Trophoblast cell (in vitro differentiated cells and primary cell): ENCODE measurements at regions not wholly inside any gene's neighbourhood (a gene's known extent, or its start where the extent isn't known, plus 50 kb on each side); places are given as distances from the start of the nearest gene placed in this dataset.
A peak's percentile ranks its signal among the peaks of the same experiment; 100 is the strongest.
"Not testable (repeated sequence)": the region's sequence is repeated elsewhere in the genome, so short reads cannot be mapped to it uniquely, and the experiment has no call there.

ENCODE experiments used
- DNase-seq, 2 donors: peaks; one replicate each; pipeline ENCODE4 v3.0.0-alpha.2; 2016
- H2AFZ ChIP-seq: 2 replicates; pipeline ENCODE4 v1.6.1; 2013; ENCODE audit warnings: low read length, moderate library complexity, mild to moderate bottlenecking; ENCODE audit not compliant: insufficient read depth, poor library complexity
- H2AK5ac ChIP-seq: 2 replicates; pipeline ENCODE4 v1.6.1; 2013; ENCODE audit warnings: mild to moderate bottlenecking, low read length
- H2BK120ac ChIP-seq: 2 replicates; pipeline ENCODE4 v1.6.1; 2013; ENCODE audit warnings: low read length, mild to moderate bottlenecking, moderate library complexity; ENCODE audit not compliant: insufficient read depth, poor library complexity
- H2BK12ac ChIP-seq: 2 replicates; pipeline ENCODE4 v1.6.1; 2013; ENCODE audit warnings: mild to moderate bottlenecking, low read length, moderate library complexity
- H2BK5ac ChIP-seq: 2 replicates; pipeline ENCODE4 v1.6.1; 2013; ENCODE audit warnings: low read length, low read depth, moderate library complexity, mild to moderate bottlenecking; ENCODE audit not compliant: poor library complexity
- H3K14ac ChIP-seq: 2 replicates; pipeline ENCODE4 v1.6.1; 2013; ENCODE audit warnings: mild to moderate bottlenecking, low read length
- H3K18ac ChIP-seq: 2 replicates; pipeline ENCODE4 v1.6.1; 2013; ENCODE audit warnings: mild to moderate bottlenecking, low read length
- H3K23ac ChIP-seq: 2 replicates; pipeline ENCODE4 v1.6.1; 2013; ENCODE audit warnings: low read length
- H3K27ac ChIP-seq: 2 replicates; pipeline ENCODE4 v1.5.1; 2013; ENCODE audit warnings: low read depth, mild to moderate bottlenecking, inconsistent platforms, low read length, moderate library complexity
- H3K27me3 ChIP-seq: 2 replicates; pipeline ENCODE4 v1.6.1; 2013; ENCODE audit warnings: inconsistent platforms, mild to moderate bottlenecking, low read length, moderate library complexity; ENCODE audit not compliant: insufficient read depth
- H3K36me3 ChIP-seq, 2 experiments: 1 replicate in 1 of 2; 2 replicates in 1 of 2; pipeline ENCODE4 v1.6.1; 2013; ENCODE audit warnings: low read length in 2 of 2, mild to moderate bottlenecking in 2 of 2, moderate library complexity in 1 of 2; ENCODE audit not compliant: insufficient read depth in 2 of 2, control insufficient read depth in 1 of 2
- H3K4ac ChIP-seq: 2 replicates; pipeline ENCODE4 v1.6.1; 2013; ENCODE audit warnings: low read depth, mild to moderate bottlenecking, low read length, moderate library complexity
- H3K4me1 ChIP-seq, 2 experiments: 1 replicate in 1 of 2; 2 replicates in 1 of 2; pipeline ENCODE4 v1.6.1; 2013; ENCODE audit warnings: low read length in 2 of 2, mild to moderate bottlenecking in 2 of 2, moderate library complexity in 1 of 2; ENCODE audit not compliant: insufficient read depth in 2 of 2, control insufficient read depth in 1 of 2
- H3K4me2 ChIP-seq: 2 replicates; pipeline ENCODE4 v1.6.1; 2013; ENCODE audit warnings: inconsistent platforms, mild to moderate bottlenecking, low read length, moderate library complexity
- H3K4me3 ChIP-seq: 2 replicates; pipeline ENCODE4 v1.5.1; 2013; ENCODE audit warnings: mild to moderate bottlenecking, low read depth, low read length, inconsistent platforms
- H3K79me1 ChIP-seq: one replicate; pipeline ENCODE4 v1.6.1; 2013; ENCODE audit warnings: low read length
- H3K79me2 ChIP-seq: 2 replicates; pipeline ENCODE4 v1.6.1; 2013; ENCODE audit warnings: low read length, mild to moderate bottlenecking; ENCODE audit not compliant: control insufficient read depth, insufficient read depth, poor library complexity
- H3K9ac ChIP-seq: 2 replicates; pipeline ENCODE4 v1.6.1; 2013; ENCODE audit warnings: mild to moderate bottlenecking, low read length
- H3K9me3 ChIP-seq: 2 replicates; pipeline ENCODE4 v1.6.1; 2013; ENCODE audit warnings: low read depth, mild to moderate bottlenecking, control low read depth, inconsistent platforms, low read length; ENCODE audit not compliant: insufficient read depth
- H4K12ac ChIP-seq: 2 replicates; pipeline ENCODE4 v1.6.1; 2013; ENCODE audit warnings: low read depth, mild to moderate bottlenecking, low read length, moderate library complexity
- H4K8ac ChIP-seq: 2 replicates; pipeline ENCODE4 v1.6.1; 2013; ENCODE audit warnings: low read depth, mild to moderate bottlenecking, low read length, moderate library complexity
- H4K91ac ChIP-seq: one replicate; pipeline ENCODE4 v1.6.1; 2013; ENCODE audit warnings: low read depth, mild to moderate bottlenecking, low read length, moderate library complexity
- WGBS: extraction: QIAGEN DNeasy Blood & Tissue Kit; methylation state at CpG from one replicate; pipeline ENCODE4 v1.1.7; 2013; ENCODE audit warnings: missing lambda C conversion rate; ENCODE audit not compliant: insufficient read length, insufficient coverage; ENCODE audit errors: extremely low coverage; 5-methylcytosine and 5-hydroxymethylcytosine counted together

DNA sequence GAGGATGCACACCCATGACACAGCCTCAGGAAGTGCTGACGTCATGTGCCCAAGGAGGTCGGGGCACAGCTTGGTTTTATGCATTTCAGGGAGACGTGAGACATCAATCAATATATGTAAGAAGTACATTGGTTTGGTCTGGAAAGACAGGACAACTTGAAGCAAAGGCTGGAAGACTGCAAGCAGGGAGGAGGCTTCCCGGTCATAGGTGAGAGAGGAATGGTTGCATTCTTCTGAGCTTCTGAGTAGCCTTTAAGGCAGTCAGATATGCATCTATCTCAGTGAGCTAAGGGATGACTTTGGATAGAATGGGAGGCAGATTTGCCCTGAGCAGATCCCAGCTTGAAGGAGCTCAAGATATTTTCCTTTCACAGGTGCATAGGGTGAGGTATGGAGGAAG is 349.5 kb downstream of the TYW1 start:
- WGBS: no CpG with 5 or more reads among the region's 4 CpGs
- Histone ChIP-seq H4K8ac (no peak overlapping the region), H3K9me3 (no peaks in the 10 kb centered on the region), H3K18ac (no peak overlapping the region), H3K4me2 (no peak overlapping the region), H4K12ac (no peak overlapping the region), H2BK5ac (no peak overlapping the region), H4K91ac (peak overlapping the region; percentile 21), H3K4me3 (no peak overlapping the region), H3K36me3 (peaks cover 2% of the 10 kb centered on the region in 2 experiments), H3K27ac (peak overlapping the region; percentile 33), H2AFZ (no peak overlapping the region), H2AK5ac (no peak overlapping the region), H3K79me1 (peaks cover 5% of the 10 kb centered on the region), H2BK120ac (no peak overlapping the region), H3K9ac (no peak overlapping the region), H3K79me2 (no peaks in the 10 kb centered on the region), H3K27me3 (no peaks in the 10 kb centered on the region), H3K4ac (no peak overlapping the region), H2BK12ac (no peak overlapping the region), H3K23ac (no peak overlapping the region), H3K4me1 (peaks cover 2% of the 10 kb centered on the region in 2 experiments), H3K14ac (no peak overlapping the region)
- peak in 1 of 2 donors; percentile 66 for DNase-seq

DNA sequence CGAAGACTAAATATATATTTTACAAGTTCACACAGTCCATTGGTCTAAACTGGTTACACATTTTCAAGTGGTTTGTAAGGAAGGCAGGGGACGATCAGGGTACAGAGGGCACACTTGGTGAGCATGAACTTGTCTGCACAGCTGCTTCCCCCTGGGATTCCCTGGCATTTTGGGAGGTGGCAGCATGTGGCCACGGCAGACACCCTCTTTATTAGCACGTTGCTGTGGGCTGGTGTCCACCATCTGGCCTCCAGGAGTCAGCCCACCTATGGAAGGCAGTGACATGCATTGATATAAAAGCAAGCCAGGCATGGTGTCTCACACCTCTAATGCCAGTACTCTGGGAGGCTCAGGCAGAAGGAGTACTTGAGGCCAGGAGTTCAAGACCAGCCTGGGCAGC is 350.2 kb downstream of the TYW1 start:
- DNase-seq: no peak
- Histone ChIP-seq H4K91ac (peak overlapping the region; percentile 26), H3K4me2 (no peak overlapping the region), H3K4me1 (peaks cover 2% of the 10 kb centered on the region in 2 experiments), H2AFZ (no peak overlapping the region), H3K79me2 (no peaks in the 10 kb centered on the region), H3K9me3 (no peaks in the 10 kb centered on the region), H2BK120ac (peak overlapping the region; percentile 21), H3K27ac (no peak overlapping the region), H4K8ac (no peak overlapping the region), H4K12ac (no peak overlapping the region), H2BK5ac (no peak overlapping the region), H3K4me3 (no peak overlapping the region), H3K36me3 (peaks cover 0 to 2% of the 10 kb centered on the region in 2 experiments), H3K4ac (no peak overlapping the region), H3K18ac (no peak overlapping the region), H3K23ac (no peak overlapping the region), H2AK5ac (no peak overlapping the region), H3K14ac (peak overlapping the region; percentile 6), H3K9ac (no peak overlapping the region), H2BK12ac (no peak overlapping the region), H3K27me3 (no peaks in the 10 kb centered on the region), H3K79me1 (peaks cover 5% of the 10 kb centered on the region)
- WGBS: no CpG with 5 or more reads among the region's 4 CpGs

DNA sequence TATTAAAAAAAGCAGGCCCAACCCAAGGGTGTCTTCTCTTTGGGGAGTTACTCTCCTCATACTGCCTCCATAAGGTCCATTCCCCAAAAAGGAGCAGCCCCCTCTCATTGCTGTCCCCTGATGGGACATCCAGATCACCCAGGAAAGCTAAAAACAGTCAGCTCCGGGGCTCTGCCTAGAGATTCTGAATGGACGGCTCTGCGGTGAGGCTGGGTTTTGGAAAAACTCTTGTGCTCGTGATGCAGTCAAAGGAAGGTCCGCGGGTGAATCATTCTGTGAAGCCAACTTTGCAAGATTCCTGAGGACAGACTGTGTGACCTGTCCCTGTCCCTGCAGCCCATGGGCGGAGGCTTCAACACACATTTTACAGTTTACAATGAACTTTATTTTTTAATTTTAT is 351.5 kb downstream of the TYW1 start:
- no peak overlapping the region for H2AK5ac ChIP-seq
- H2AFZ ChIP-seq: no peak overlapping the region
- H3K79me1 ChIP-seq: peaks cover 5% of the 10 kb centered on the region
- H3K79me2 ChIP-seq: no peaks in the 10 kb centered on the region
- H3K4me3 ChIP-seq: no peak overlapping the region
- no peaks in the 10 kb centered on the region for H3K9me3 ChIP-seq
- no peak overlapping the region for H3K23ac ChIP-seq
- no peak overlapping the region for H3K4ac ChIP-seq
- H3K4me2 ChIP-seq: no peak overlapping the region
- H2BK120ac ChIP-seq: no peak overlapping the region
- no peaks in the 10 kb centered on the region for H3K27me3 ChIP-seq
- peaks cover 2% of the 10 kb centered on the region in 2 experiments for H3K4me1 ChIP-seq
- peaks cover 0 to 2% of the 10 kb centered on the region in 2 experiments for H3K36me3 ChIP-seq
- H3K9ac ChIP-seq: no peak overlapping the region
- H3K27ac ChIP-seq: no peak overlapping the region
- no peak overlapping the region for H3K18ac ChIP-seq
- WGBS: no CpG with 5 or more reads among the region's 7 CpGs
- no peak overlapping the region for H3K14ac ChIP-seq
- H4K8ac ChIP-seq: no peak overlapping the region
- no peak for DNase-seq
- no peak overlapping the region for H4K91ac ChIP-seq
- H2BK12ac ChIP-seq: no peak overlapping the region
- no peak overlapping the region for H2BK5ac ChIP-seq
- H4K12ac ChIP-seq: no peak overlapping the region

DNA sequence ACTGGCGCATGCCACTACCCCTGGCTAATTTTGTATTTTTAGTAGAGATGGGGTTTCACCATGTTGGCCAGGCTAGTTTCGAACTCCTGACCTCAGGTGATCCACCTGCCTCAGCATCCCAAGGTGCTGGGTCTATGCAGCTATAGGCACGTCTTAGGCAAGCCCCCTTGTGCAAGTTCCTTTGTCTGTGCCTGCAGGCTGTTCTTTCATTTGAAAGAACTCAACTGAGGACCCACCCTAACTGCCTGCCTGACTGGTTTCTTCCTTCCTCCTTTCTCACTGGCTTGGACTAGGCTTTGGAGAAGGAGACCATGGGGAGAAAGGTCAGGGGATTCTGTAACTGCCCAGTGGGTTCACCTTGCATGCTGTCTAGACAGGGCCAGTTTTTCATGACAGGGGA is 361.0 kb downstream of the TYW1 start:
- H3K27me3 ChIP-seq, H2BK120ac ChIP-seq, H4K91ac ChIP-seq, H2BK5ac ChIP-seq, H3K4me2 ChIP-seq, H2BK12ac ChIP-seq, H4K8ac ChIP-seq, H3K14ac ChIP-seq, H3K79me2 ChIP-seq, H3K23ac ChIP-seq, H2AK5ac ChIP-seq, H3K18ac ChIP-seq, H3K36me3 ChIP-seq, H3K9me3 ChIP-seq, H3K9ac ChIP-seq, H3K79me1 ChIP-seq, H3K4me3 ChIP-seq, H2AFZ ChIP-seq, H3K4ac ChIP-seq, DNase-seq, H3K27ac ChIP-seq, H3K4me1 ChIP-seq, H4K12ac ChIP-seq: not testable (repeated sequence)
- no CpG with 5 or more reads among the region's 3 CpGs for WGBS
